Activated naive CD4-positive, alpha-beta T cell treated with anti-CD3 and anti-CD28 coated beads, Interleukin-2, amount 10 ng/mL, durations not matched to agents 7 days and 5 days (primary cell): ENCODE measurements at regions not wholly inside any gene's neighbourhood (a gene's known extent, or its start where the extent isn't known, plus 50 kb on each side); places are given as distances from the start of the nearest gene placed in this dataset.
A peak's percentile ranks its signal among the peaks of the same experiment; 100 is the strongest.
"Not testable (repeated sequence)": the region's sequence is repeated elsewhere in the genome, so short reads cannot be mapped to it uniquely, and the experiment has no call there.

Experiments used
- CTCF ChIA-PET: fragments of 350-600 bp; sonication (Branson Sonifier 250); formaldehyde crosslinking; loops from one replicate; lab custom pipeline; 2021; ENCODE audit warnings: antibody characterized with exemption; lab: Charles Lee
- DNase-seq: peaks from one replicate; pipeline ENCODE4 v3.0.0-alpha.2; 2020
- H3K27ac Mint-ChIP-seq: one replicate; pipeline ENCODE4 v1.8.0; 2021; ENCODE audit warnings: mild to moderate bottlenecking, moderate library complexity, mixed read lengths
- H3K27me3 Mint-ChIP-seq: one replicate; pipeline ENCODE4 v1.8.0; 2021; ENCODE audit warnings: mild to moderate bottlenecking, mixed read lengths
- H3K36me3 Mint-ChIP-seq: one replicate; pipeline ENCODE4 v1.8.0; 2021; ENCODE audit warnings: mixed read lengths
- H3K4me1 Mint-ChIP-seq: one replicate; pipeline ENCODE4 v1.8.0; 2021; ENCODE audit warnings: mixed read lengths
- H3K4me3 Mint-ChIP-seq: one replicate; pipeline ENCODE4 v1.8.0; 2021; ENCODE audit warnings: mild to moderate bottlenecking, moderate library complexity, mixed read lengths
- H3K9me3 Mint-ChIP-seq: one replicate; pipeline ENCODE4 v1.8.0; 2021; ENCODE audit warnings: mixed read lengths

DNA sequence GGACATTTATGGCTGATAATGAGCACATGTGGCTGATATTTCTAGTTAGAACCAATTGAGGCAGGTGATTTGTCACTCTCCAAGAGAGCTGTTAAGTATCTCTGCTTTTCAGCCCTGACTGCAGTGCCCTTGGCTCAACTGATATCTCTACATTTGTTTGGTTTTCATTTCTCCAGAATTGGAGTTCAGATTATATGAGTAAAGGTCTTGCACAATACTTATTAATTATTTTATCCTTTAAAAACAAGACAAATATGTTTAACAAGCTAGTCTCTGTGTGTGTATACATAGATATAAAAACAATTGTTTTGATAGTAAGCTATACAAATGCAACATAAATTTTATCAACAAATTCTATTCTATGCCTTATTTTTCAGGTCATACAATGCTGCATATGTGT, 105.2 kb downstream of the BRMS1L start:
- Mint-ChIP-seq H3K9me3 (no peaks in the 10 kb centered on the region), H3K36me3 (no peaks in the 10 kb centered on the region), H3K27ac (no peak overlapping the region), H3K27me3 (no peaks in the 10 kb centered on the region), H3K4me3 (no peak overlapping the region), H3K4me1 (peaks cover 39% of the 10 kb centered on the region)
- no peak for DNase-seq
- CTCF ChIA-PET, result interaction anchor here (0.6 kb wide), 1 partner anchor 49 kb away, joined by 3 read pairs; no protein-coding TSS in a partner anchor

DNA sequence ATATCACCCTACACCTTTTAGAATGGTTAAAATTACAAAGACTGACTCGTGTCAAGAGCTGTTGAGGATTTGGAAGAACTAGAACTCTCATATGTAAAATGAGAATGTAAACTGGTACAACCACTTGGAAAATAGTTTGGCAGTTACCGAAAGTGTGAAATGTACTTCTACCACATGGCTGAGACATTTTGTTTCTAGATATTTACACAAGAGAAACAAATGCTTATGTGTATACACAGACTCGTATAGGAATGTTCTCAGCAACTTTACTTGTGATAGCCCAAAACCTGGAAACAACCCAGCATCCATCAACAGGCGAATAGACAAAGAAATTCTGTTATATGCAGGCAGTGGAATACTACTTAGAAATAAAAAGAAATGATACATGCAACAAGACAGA, 103.0 kb downstream of the BRMS1L start:
- Mint-ChIP-seq H3K4me3 (no peak overlapping the region), H3K4me1 (peaks cover 27% of the 10 kb centered on the region), H3K27me3 (no peaks in the 10 kb centered on the region), H3K9me3 (no peaks in the 10 kb centered on the region), H3K27ac (no peak overlapping the region), H3K36me3 (no peaks in the 10 kb centered on the region)
- no peak for DNase-seq
- CTCF ChIA-PET, result no interaction called here

DNA sequence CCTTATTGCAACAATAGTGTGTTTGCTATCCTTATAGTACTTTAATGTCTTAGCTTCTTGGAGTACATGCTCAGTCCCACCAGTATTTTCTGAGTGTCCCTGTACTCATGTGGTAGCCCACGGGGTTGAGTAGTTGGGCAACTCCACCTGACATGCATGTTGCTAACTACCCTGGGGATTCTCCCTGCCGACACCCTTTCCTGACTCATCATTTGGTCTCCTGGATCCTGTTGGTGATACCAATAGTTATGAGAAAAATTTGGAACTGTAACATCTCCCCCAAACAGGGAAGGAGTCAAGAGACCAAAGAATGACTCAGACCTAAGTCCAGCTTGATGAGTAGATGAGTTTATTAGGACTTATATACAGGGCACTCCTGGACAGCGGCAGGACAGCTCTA, 101.6 kb downstream of the BRMS1L start:
- Mint-ChIP-seq H3K27ac (no peak overlapping the region), H3K9me3 (no peaks in the 10 kb centered on the region), H3K27me3 (no peaks in the 10 kb centered on the region), H3K4me3 (no peak overlapping the region), H3K4me1 (peaks cover 12% of the 10 kb centered on the region), H3K36me3 (no peaks in the 10 kb centered on the region)
- CTCF ChIA-PET, result interaction anchor here (1.0 kb wide), 1 partner anchor 46 kb away, joined by 5 read pairs; no protein-coding TSS in a partner anchor
- DNase-seq, result no peak

DNA sequence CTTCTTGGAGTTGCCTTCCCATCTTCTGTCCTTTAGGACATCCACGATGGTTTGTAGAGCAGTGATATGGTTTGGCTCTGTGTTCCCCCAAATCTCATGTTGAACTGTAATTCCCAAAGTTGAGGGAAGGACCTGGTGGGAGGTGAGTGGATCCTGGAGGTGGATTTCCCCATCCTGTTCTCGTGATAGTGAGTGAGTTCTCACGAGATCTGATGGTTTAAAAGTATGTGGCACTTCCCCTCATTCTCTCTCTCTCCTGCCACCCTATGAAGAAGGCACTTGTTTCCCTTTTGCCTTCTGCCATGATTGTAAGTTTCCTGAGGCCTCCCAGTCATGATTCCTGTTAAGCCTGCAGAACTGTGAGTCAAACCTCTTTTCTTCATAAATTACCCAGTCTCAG, 99.2 kb downstream of the BRMS1L start:
- no peak for DNase-seq
- H3K36me3 Mint-ChIP-seq, result no peaks in the 10 kb centered on the region
- peaks cover 2% of the 10 kb centered on the region for H3K9me3 Mint-ChIP-seq
- peaks cover under 1% of the 10 kb centered on the region for H3K4me1 Mint-ChIP-seq
- no peak overlapping the region for H3K27ac Mint-ChIP-seq
- H3K4me3 Mint-ChIP-seq, result no peak overlapping the region
- no peaks in the 10 kb centered on the region for H3K27me3 Mint-ChIP-seq
- CTCF ChIA-PET, result interaction anchor here (0.7 kb wide), 1 partner anchor 11 kb away, joined by 3 read pairs; no protein-coding TSS in a partner anchor

DNA sequence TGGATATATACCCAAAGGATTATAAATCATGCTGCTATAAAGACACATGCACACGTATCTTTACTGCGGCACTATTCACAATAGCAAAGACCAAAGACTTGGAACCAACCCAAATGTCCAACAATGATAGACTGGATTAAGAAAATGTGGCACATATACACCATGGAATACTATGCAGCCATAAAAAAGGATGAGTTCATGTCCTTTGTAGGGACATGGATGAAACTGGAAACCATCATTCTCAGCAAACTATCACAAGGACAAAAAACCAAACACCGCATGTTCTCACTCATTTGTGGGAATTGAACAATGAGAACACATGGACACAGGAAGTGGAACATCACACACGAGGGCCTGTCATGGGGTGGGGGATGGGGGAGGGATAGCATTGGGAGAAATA, 96.5 kb downstream of the BRMS1L start:
- DNase-seq, H3K4me3 Mint-ChIP-seq, H3K36me3 Mint-ChIP-seq, H3K27ac Mint-ChIP-seq, H3K27me3 Mint-ChIP-seq, H3K4me1 Mint-ChIP-seq, CTCF ChIA-PET: not testable (repeated sequence)
- peaks cover 14% of the 10 kb centered on the region for H3K9me3 Mint-ChIP-seq

DNA sequence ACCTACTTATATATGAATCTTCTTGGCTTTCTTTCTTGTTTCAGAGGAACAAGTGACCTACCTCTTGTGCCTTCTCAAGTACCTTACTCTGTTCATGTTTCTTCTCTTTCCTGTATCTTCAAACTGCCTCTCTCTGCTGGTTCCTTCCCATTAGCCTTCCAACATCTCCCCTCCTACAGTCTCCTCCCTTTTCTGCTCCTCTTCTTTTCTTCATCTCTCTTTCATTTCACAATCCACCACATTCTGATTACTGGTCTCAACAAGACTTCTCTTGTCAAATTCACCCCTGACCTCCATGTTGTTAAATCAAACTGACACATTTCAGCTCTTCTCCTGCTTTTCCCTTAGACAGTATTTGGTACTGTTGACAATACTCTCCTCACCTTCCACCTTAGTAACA, 95.6 kb downstream of the BRMS1L start:
- CTCF ChIA-PET, result no interaction called here
- Mint-ChIP-seq H3K4me3 (no peak overlapping the region), H3K4me1 (no peaks in the 10 kb centered on the region), H3K27ac (peak overlapping the region; percentile 1), H3K9me3 (peaks cover 14% of the 10 kb centered on the region), H3K27me3 (peaks cover 4% of the 10 kb centered on the region), H3K36me3 (no peaks in the 10 kb centered on the region)
- no peak for DNase-seq
